ENCODE measurements at regions not wholly inside any gene's neighbourhood (a gene's known extent, or its start where the extent isn't known, plus 50 kb on each side); places are given as distances from the start of the nearest gene placed in this dataset.

- TF ChIP-seq RARB (CRISPR knock-in tag; IDR thresholded peaks at IDR 0.05) (no peak), ARNTL (CRISPR knock-in tag; IDR thresholded peaks at IDR 0.05; ENCODE audit: borderline replicate concordance, low read depth) (no peak), PATZ1 (CRISPR knock-in tag; IDR thresholded peaks at IDR 0.05; ENCODE audit: borderline replicate concordance) (no peak), GLIS3 (CRISPR knock-in tag; IDR thresholded peaks at IDR 0.05) (no peak), ZFP3 (CRISPR knock-in tag; IDR thresholded peaks at IDR 0.05) (no peak), CREB5 (CRISPR knock-in tag; IDR thresholded peaks at IDR 0.05; ENCODE audit: low read depth) (no peak), TOX (CRISPR knock-in tag; IDR thresholded peaks at IDR 0.05; ENCODE audit: borderline replicate concordance) (no peak), OSR1 (CRISPR knock-in tag; IDR thresholded peaks at IDR 0.05) (no peak), ZNF70 (CRISPR knock-in tag; IDR thresholded peaks at IDR 0.05) (no peak), BACH2 (CRISPR knock-in tag; IDR thresholded peaks at IDR 0.05; ENCODE audit: borderline replicate concordance) (no peak), ZFP30 (CRISPR knock-in tag; IDR thresholded peaks at IDR 0.05) (no peak), CSDC2 (CRISPR knock-in tag; IDR thresholded peaks at IDR 0.05) (no peak)
- TF ChIP-seq, protein P1, sequence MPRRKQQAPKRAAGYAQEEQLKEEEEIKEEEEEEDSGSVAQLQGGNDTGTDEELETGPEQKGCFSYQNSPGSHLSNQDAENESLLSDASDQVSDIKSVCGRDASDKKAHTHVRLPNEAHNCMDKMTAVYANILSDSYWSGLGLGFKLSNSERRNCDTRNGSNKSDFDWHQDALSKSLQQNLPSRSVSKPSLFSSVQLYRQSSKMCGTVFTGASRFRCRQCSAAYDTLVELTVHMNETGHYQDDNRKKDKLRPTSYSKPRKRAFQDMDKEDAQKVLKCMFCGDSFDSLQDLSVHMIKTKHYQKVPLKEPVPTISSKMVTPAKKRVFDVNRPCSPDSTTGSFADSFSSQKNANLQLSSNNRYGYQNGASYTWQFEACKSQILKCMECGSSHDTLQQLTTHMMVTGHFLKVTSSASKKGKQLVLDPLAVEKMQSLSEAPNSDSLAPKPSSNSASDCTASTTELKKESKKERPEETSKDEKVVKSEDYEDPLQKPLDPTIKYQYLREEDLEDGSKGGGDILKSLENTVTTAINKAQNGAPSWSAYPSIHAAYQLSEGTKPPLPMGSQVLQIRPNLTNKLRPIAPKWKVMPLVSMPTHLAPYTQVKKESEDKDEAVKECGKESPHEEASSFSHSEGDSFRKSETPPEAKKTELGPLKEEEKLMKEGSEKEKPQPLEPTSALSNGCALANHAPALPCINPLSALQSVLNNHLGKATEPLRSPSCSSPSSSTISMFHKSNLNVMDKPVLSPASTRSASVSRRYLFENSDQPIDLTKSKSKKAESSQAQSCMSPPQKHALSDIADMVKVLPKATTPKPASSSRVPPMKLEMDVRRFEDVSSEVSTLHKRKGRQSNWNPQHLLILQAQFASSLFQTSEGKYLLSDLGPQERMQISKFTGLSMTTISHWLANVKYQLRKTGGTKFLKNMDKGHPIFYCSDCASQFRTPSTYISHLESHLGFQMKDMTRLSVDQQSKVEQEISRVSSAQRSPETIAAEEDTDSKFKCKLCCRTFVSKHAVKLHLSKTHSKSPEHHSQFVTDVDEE (CRISPR knock-in tag; IDR thresholded peaks at IDR 0.05) = no peak
Observed at GRCh38 chr3:11727207-11727606, 83.5 kb upstream of the VGLL4 start.
